ENCODE measurements at regions not wholly inside any gene's neighbourhood (a gene's known extent, or its start where the extent isn't known, plus 50 kb on each side); places are given as distances from the start of the nearest gene placed in this dataset.
"Not testable (repeated sequence)": the region's sequence is repeated elsewhere in the genome, so short reads cannot be mapped to it uniquely, and the experiment has no call there.

DNA sequence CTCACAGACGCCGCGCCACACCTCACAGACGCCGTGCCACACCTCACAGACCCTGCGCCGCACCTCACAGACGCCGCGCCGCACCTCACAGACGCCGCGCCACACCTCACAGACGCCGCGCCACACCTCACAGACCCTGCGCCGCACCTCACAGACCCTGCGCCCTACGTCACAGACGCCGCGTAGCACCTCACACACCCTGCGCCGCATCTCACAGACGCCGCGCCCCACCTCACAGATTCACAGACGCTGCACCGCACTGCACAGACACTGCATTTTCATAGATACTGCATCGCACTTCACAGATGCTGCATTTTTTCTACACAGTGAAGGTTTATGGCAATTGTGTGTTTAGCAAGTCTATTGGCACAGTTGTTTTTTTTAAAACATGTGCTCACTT lies 657.8 kb downstream of the TRIML1 start:
- DNase-seq (ENCODE audit: extremely low read depth, low read depth): not testable (repeated sequence)

DNA sequence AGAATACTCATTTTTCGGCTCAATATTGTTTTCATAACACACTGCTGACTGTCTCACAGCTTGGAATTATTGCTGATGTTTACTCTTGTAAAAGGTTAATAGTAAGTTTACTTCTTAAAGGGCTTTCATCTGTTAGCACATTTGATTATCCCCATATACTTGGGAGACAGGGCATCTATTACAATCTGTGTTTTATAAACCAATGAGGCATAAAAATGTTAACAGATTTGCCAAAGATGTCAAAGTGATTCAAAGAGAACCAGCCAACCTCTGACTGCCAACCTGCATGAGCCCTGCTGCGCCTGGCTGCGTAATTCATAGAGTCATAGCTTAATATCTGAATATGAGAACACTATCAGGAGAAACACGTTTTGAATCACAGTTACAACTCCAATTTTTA lies 665.6 kb downstream of the TRIML1 start:
- no peak for DNase-seq (ENCODE audit: extremely low read depth, low read depth)

DNA sequence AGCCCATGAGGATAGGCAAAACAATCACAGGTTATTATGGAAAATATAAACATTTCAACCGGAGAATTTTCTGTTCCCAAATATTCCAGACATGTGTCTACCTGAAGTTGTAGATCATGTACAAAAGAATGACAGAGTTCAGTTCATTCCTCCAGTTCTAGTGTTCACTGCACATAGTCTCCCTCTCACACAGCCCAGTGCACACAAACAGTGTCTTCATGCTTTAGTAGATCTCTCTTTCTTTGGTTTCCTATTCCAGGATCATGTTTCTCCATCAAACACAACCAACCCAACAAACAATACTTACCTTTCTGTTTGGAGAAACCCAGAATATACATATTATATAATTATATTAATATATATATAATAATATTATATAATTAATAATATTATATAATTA lies 671.9 kb downstream of the TRIML1 start:
- no peak for DNase-seq (ENCODE audit: extremely low read depth, low read depth)

DNA sequence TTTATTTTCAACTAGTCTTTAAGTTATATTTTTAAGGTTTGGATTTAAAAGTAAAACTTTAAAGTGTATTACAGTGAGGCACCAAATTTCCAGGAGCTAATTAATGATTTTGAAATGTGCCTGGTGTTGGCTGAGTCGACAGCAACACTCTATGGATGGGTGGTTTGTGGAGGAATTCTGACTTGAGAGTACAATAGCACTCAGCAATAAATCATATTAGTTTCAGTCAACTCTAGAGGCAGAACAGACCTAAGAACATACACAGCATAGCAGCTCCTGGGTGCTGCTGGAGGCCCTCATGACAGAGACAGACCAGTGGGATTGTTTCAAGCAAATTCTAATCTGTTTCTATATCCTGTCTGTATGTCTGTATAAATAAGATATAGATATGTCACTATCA lies 673.4 kb downstream of the TRIML1 start:
- DNase-seq (ENCODE audit: extremely low read depth, low read depth): no peak

DNA sequence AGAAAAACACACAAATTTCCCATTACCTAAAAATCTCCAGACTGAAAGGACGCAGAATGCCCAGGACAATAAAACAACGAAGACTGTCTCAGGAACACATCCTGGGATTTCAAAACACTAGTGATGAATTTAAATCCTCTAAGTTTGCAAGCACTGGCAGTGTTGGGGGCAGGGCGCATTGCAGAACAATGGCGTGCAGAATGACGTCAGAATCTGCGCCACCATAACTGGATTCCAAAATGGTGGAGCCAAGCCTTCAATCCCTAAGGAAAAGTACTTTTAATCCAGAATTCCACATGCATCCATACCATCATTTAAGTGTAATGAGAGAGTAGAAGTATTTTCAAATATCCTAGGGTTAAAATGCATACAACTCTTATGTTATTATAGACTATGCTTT lies 679.1 kb downstream of the TRIML1 start:
- DNase-seq (ENCODE audit: extremely low read depth, low read depth): no peak

DNA sequence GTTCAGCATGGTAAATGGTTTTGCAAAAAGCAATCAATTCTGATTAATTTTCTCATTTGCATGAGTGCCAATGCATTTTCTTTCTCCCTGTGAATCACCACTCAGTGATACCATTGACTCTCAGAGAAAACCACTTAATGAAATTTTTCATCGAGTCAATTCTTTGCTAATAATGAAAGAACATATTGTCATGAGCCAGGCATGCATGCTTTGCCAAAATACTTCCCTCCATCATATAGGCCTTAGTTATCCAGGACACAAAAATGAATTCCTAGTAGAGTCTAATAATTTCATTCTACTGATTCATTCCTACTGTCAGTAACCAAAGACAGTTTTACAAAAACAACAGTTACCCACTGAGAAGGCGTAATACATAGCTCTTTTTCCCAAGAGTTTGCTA lies 680.0 kb downstream of the TRIML1 start:
- no peak for DNase-seq (ENCODE audit: extremely low read depth, low read depth)

DNA sequence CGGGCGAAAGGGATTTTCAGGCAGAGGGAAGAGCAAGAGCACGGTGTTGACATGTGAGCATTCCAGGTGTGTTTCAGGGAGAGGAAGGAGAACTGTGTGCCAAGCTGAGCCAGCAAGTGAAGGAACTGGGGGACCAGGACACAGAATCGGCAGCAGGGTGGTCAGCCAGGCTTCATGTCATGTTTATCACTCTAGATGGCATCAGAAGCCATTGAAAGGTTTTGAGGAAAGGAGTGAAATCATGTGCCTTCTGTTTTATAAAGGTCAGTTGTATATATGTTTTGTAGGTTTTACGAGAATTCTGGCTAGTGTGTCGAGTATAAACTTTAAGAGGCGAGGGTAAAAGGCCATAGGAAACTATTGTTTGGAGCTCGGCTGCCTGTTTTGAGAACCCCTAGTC lies 682.3 kb downstream of the TRIML1 start:
- no peak for DNase-seq (ENCODE audit: extremely low read depth, low read depth)

DNA sequence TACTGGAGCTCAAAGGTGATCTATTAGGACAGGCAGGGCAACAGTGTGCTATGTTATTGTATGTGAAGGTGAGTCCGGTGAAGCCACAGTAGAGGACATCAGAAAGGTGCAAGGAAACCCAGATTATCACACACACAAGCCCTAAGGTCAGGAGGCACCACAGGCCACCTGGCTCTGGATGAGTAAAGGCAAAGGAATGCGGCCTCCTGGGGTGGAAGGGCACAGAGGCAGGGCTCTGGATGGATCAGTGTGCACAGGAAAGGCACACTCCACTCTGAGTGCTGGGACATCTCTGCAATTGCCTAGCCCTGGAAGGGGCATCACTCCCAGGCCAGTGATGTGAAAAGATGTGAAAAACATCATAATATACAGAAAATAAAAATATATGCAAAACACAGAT lies 683.5 kb downstream of the TRIML1 start:
- DNase-seq (ENCODE audit: extremely low read depth, low read depth): no peak

DNA sequence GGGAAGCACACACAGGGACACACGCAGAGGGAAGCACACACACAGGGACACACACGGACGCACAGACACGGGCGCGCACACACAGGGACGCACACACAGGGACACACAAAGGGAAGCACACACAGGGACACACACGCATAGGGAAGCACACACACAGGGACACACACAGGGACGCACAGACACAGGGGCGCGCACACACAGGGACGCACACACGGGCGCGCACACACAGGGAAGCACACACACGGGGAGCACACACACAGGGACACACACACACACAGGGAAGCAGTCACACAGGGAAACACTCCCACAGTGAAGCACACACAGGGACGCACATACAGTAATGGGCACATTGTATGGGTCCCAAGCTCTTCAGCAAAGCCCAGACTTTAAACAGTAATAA lies 685.3 kb downstream of the TRIML1 start:
- no peak for DNase-seq (ENCODE audit: extremely low read depth, low read depth)

DNA sequence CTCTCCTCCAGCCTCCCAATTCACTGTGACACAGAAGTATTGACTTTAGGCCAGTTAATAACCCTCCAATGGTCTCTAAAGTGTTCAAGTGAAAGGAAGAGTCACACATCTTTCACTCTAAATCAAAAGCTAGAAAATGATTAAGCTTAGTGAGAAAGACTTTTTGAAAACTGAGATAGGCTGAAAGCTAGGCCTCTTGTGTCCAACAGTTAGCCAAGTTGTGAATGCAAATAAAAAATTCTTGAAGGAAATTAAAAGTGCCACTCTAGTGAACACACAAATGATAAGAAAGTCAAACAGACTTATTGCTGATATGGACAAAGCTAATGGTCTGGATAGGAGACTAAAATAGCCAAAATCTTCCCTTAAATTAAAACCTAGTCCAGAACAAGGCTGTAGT lies 687.2 kb downstream of the TRIML1 start:
- no peak for DNase-seq (ENCODE audit: extremely low read depth, low read depth)

DNA sequence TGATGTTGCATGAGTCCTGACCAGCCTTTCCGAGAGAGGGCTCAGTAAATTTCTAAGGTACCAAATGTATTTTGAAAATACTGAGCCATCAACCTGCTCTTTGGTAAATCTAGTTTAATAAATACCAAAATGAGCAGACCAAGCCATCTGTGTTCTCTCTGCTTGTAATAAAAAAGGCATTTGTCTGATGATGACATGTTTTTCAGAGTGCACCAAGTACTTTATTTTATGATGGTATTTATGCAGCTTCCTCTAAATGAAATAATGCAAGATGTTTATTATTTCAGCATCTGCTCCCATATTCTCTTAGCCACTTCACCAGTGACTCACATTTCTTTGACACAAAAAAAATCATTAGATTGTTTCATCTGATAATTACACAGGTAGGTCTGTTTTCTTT lies 700.5 kb downstream of the TRIML1 start:
- no peak for DNase-seq (ENCODE audit: extremely low read depth, low read depth)

DNA sequence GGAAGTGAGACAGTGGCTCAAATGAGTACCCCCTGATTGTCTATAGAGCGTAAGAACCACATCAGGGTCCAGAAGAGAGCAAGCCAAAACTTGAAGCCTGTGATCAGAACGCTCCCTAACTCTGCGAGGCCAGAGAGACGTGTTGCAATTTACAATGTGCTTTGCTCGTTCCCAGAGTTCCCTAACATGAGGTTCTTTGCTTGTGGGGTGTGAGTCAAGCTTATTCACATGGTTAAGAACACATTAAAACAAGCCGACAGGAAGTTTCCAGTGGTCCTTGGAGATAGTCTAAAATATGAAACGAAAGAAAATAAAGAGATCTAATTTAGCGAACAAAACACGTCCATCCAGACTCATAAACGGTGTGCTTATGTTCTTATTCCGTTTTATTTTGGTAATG lies 702.3 kb downstream of the TRIML1 start:
- DNase-seq (ENCODE audit: extremely low read depth, low read depth): no peak

DNA sequence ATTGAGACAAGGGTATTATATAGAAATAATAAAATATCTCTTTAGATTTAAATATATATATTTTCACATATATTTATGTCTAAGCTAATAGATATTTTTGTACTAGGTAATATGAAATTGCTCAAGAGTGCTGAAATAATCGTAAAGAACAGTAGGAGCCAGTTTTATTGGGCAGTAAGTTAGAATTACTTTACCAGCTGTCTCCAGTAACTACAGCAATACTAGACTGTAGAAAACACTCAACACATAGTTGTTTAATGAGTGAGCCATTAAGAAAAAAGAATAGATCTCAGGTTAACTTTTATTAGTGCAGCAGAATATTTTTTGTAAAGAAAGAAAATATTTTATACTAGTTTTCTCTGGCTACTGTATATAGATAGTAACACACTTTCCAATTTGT lies 715.2 kb downstream of the TRIML1 start:
- no peak for DNase-seq (ENCODE audit: extremely low read depth, low read depth)

DNA sequence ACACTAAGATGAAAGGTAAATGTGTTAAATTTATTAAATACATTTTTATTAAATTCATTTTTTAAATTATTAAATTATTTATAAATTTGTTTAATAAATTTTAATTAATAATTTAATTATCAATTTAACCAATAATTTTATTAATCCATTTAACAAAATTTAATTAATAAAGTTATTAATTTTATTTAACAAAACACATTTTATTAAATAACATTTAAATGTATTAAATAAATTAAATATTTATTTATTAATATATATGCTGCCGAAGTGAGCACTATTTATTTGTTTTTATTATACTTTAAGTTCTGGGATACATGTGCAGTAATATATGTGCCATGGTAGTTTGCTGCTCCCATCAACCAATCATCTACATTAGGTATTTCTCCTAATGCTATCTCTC lies 719.5 kb downstream of the TRIML1 start:
- no peak for DNase-seq (ENCODE audit: extremely low read depth, low read depth)

DNA sequence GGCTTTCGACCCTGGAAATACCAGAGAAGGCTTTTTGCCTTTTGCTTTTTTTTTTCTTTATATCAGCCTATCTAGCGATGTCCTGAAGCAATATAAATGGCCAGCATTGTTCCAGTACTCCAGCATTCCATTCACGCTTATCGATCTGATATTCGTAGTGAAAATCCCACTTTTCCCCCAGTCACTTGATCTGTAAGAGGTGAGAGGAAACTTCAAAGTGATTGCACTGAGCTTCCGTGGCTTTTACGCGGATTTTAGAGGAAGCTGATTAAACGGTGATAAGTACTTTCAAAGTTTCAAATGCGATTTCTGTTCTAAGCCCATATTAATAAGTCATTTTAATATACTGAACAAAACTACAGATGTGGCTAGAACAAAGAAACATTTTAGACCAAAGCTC lies 725.5 kb downstream of the TRIML1 start:
- no peak for DNase-seq (ENCODE audit: extremely low read depth, low read depth)

DNA sequence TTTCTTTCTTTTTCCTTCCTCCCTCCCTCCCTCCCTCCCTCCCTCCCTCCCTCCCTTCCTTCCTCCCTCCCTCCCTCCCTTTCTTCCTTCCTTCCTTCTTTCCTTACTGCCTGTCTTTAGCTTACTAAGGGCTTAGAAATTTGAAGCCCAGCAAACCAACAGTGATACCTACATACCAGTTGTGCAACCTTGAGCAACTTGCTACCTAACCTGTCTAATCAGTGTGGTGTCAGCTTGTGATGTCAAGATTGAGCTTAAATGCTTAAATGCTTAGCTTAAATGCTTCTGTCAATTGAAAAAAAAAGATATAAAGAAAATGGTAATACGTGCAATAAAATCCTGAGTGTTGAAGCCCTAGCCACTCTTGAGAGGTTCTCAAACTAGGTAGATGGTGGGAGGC lies 728.6 kb downstream of the TRIML1 start:
- no peak for DNase-seq (ENCODE audit: extremely low read depth, low read depth)

DNA sequence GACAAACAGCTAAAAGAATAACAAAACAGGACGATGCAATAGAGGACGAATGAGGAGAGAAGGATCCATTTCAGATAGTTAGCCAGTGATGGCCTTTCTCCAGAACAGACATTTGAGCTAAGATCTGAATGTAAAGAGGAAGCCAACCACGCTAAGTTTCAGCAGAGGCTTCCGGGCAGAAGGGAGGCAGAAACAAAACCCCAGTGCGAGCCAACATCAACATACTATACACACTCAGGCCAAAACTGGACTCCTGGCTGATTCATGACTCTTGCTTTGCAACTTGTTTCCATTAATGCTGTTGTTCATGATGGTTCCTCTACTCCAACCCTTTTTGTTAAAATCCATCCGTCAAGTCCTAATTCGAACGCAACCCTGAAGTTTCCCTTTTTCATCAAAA lies 730.3 kb downstream of the TRIML1 start:
- DNase-seq (ENCODE audit: extremely low read depth, low read depth): no peak

DNA sequence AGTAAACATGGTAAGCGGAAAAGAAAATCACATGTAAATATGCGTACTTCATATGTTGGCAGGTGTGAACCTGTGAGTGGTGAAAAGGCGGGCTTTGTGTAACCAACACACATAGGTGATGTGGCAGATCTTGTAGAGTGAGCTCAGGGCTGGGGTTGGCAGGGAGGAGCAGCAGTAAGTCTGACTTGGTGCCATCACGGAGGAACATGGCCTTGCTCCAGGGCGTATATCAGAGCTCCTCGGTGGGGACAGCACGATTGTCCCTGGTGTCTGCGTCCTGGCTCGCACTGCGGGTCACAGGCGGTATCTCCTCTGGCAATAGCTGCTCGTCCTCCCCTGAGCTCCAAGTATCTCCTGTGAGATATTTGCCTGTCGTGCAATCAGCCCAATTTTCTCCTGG lies 733.6 kb downstream of the TRIML1 start:
- no peak for DNase-seq (ENCODE audit: extremely low read depth, low read depth)

DNA sequence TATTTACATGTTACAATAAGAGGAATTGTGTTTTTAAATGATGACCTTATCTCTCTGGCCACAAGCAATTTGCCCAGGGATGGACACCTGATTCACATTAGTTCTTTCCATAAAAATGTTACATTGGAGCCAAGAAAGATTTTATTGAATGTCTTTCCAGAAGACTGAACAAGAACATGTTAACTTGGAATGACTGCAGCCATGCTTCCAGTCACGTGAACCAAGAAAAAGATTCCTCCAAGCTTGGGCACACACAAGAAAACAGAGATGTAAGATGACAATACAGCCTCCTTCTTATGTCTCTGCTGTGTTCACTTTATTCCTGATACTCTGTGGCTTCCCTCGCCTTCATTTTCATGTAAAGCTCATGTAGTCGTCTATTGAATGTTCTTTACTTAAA lies 737.6 kb downstream of the TRIML1 start:
- no peak for DNase-seq (ENCODE audit: extremely low read depth, low read depth)

DNA sequence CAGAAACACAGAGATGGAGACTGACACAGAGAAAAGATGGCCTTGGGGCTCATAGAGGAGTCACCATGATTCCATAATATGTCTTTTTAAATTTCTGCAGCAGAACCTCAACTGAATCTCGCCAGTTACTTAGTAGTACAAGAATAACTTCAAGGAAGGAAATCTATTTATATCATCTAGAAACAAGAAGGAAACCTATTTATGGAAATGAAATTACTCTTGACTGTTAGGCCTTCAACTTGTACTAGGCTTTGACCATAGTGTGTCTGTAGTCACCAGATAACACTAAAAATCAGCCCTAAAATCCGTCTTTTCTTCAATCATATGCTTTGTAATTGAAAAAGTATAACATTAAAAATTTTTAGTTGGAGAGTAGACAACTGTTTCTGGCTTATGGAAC lies 740.4 kb downstream of the TRIML1 start:
- DNase-seq (ENCODE audit: extremely low read depth, low read depth): no peak

DNA sequence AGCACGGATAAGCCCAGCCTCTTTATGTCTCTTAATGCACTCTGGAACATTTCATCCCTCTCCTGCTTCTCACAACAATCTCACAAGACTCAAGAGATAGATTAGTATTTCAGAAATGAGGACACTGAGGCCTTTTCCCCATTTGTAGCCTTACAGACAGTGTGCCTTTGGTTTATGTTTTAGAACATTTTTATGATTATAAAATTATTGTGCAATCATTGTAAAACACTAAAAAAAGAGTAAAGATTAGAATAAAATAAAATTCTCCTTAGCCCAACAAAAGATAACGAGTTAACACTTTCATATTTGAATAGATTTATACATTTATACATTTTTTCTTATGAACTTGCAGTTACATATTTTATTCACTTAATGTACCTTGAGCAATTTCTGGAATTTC lies 748.7 kb downstream of the TRIML1 start:
- no peak for DNase-seq (ENCODE audit: extremely low read depth, low read depth)

DNA sequence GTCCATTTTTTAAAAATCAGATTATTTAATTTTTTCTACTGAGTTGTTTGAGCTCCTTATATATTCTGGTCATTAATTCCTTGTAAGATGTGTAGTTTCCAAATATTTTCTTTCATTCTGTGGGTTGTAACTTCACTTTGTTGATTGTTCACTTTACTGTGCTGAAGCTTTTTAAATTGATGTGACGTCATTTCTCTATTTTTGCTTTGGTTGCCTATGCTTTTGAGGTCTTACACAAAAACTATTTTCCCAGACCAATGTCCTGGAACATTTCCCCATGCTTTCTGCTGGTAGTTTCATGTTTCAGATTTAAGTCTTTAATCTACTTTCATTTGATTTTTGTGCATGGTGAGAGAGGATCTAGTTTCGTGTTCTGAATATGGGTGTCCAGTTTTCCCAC lies 753.6 kb downstream of the TRIML1 start:
- DNase-seq (ENCODE audit: extremely low read depth, low read depth): no peak

DNA sequence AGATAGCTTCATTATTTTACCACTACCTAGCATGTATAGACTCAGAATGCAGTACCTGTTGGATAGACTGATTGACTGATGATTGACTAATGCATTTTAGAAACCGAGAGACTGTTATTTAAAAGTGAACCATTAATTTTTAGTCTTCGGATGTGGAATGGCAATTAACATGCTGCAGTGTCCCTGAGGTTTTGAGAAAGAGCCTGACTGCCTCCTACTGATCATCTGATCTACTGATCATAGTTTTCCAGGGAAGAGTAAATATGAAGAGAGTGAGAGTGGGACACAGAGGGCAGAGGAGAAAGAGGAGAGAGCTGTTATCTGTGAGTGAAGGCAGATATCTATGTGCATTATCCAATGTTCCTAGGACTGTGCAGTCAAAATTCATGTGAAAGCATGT lies 764.7 kb downstream of the TRIML1 start:
- DNase-seq (ENCODE audit: extremely low read depth, low read depth): no peak

DNA sequence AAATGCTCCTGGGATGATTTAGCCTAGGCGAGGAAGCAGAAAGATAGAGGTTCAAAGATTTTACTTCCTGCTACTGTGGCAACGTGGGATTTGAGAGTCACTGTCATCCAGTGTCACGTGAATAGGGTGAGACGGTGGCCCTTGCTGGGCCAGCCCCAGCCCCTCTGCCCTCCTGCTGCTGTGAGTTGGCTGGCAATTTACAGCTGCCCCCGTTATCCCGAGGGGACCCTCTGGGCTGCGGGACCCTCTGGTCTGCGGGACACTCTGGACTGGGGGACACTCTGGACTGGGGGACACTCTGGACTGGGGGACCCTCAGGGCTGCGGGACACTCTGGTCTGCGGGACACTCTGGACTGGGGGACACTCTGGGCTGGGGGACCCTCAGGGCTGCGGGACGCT lies 765.4 kb downstream of the TRIML1 start:
- DNase-seq (ENCODE audit: extremely low read depth, low read depth): no peak

All from NCI-H460 (cell line).